CD4-positive, alpha-beta T cell treated with Interleukin-2 at 100 ng/mL for 4 hours (primary cell): ENCODE measurements at regions not wholly inside any gene's neighbourhood (a gene's known extent, or its start where the extent isn't known, plus 50 kb on each side); places are given as distances from the start of the nearest gene placed in this dataset.
"Not testable (repeated sequence)": the region's sequence is repeated elsewhere in the genome, so short reads cannot be mapped to it uniquely, and the experiment has no call there.

Experiments used
- DNase-seq: peaks from one replicate; pipeline ENCODE4 v3.0.0-alpha.2; 2020; ENCODE audit warnings: low spot score

GRCh38 chr9:108031221-108031620, 541.7 kb upstream of the KLF4 start:
- DNase-seq, result not testable (repeated sequence)

GRCh38 chr9:108026718-108027117, 537.1 kb upstream of the KLF4 start:
- not testable (repeated sequence) for DNase-seq

GRCh38 chr9:108024604-108025003, 535.0 kb upstream of the KLF4 start:
- no peak for DNase-seq

- DNase-seq, result no peak
Observed at GRCh38 chr9:108022246-108022935, 532.8 kb upstream of the KLF4 start.

- no peak for DNase-seq
Observed at GRCh38 chr9:108021096-108021710, 531.6 kb upstream of the KLF4 start.

- DNase-seq, result no peak
Observed at GRCh38 chr9:108019821-108020220, 530.3 kb upstream of the KLF4 start.

- no peak for DNase-seq
Observed at GRCh38 chr9:108017671-108018070, 528.1 kb upstream of the KLF4 start.

GRCh38 chr9:108016446-108016845, 526.9 kb upstream of the KLF4 start:
- DNase-seq, result no peak

- DNase-seq, result no peak
Observed at GRCh38 chr9:108015690-108016089, 526.1 kb upstream of the KLF4 start.

- DNase-seq, result no peak
Observed at GRCh38 chr9:108014353-108014752, 524.8 kb upstream of the KLF4 start.

GRCh38 chr9:108012886-108013665, 523.5 kb upstream of the KLF4 start:
- DNase-seq, result no peak

GRCh38 chr9:108012405-108012804, 522.8 kb upstream of the KLF4 start:
- DNase-seq, result no peak

- no peak for DNase-seq
Observed at GRCh38 chr9:108003526-108003925, 514.0 kb upstream of the KLF4 start.

- DNase-seq, result no peak
Observed at GRCh38 chr9:108002371-108002956, 512.9 kb upstream of the KLF4 start.

- DNase-seq, result no peak
Observed at GRCh38 chr9:108001237-108001636, 511.7 kb upstream of the KLF4 start.

- no peak for DNase-seq
Observed at GRCh38 chr9:107999890-108000289, 510.3 kb upstream of the KLF4 start.

- DNase-seq, result no peak
Observed at GRCh38 chr9:107999011-107999410, 509.4 kb upstream of the KLF4 start.

- DNase-seq, result no peak
Observed at GRCh38 chr9:107994648-107995047, 505.1 kb upstream of the KLF4 start.

GRCh38 chr9:107992271-107992670, 502.7 kb upstream of the KLF4 start:
- DNase-seq, result no peak

- DNase-seq, result no peak
Observed at GRCh38 chr9:107991581-107991980, 502.0 kb upstream of the KLF4 start.

- no peak for DNase-seq
Observed at GRCh38 chr9:107989544-107989943, 500.0 kb upstream of the KLF4 start.

- no peak for DNase-seq
Observed at GRCh38 chr9:107989099-107989498, 499.5 kb upstream of the KLF4 start.

- DNase-seq, result no peak
Observed at GRCh38 chr9:107984956-107985355, 495.4 kb upstream of the KLF4 start.
